Heart right ventricle (tissue), 16 donors: ENCODE measurements at regions not wholly inside any gene's neighbourhood (a gene's known extent, or its start where the extent isn't known, plus 50 kb on each side); places are given as distances from the start of the nearest gene placed in this dataset.
A peak's percentile ranks its signal among the peaks of the same experiment; 100 is the strongest.

ENCODE experiments used
- ATAC-seq, 8 donors: fragments of 200-7000 bp; cut with Tn5 transposase; one replicate each; pipeline ENCODE4 v1.9.1; 2020; ENCODE audit warnings: mild to moderate bottlenecking in 8 of 8, moderate library complexity in 8 of 8, moderate number of reproducible peaks in 1 of 8
- DNase-seq, 2 donors: peaks; one replicate each; pipeline ENCODE4 v3.0.0-alpha.2; 2020
- H3K27ac ChIP-seq, 10 donors: fragments of 200-600 bp; sonication (generic) in 2 of 10; one replicate each; pipeline versions ENCODE4 v1.5.0 to v1.8.0; 2020 to 2022; ENCODE audit warnings: mild to moderate bottlenecking in 3 of 10
- H3K27me3 ChIP-seq, 7 donors: fragments of 200-600 bp; one replicate each; pipeline ENCODE4 v1.8.0; 2021 to 2022; ENCODE audit warnings: mild to moderate bottlenecking in 2 of 7
- H3K36me3 ChIP-seq, 9 donors: fragments of 200-600 bp; sonication (generic) in 1 of 9; one replicate each; pipeline versions ENCODE4 v1.5.0 to v1.8.0; 2020 to 2022; ENCODE audit warnings: mild to moderate bottlenecking in 2 of 9
- H3K4me1 ChIP-seq, 9 donors: fragments of 200-600 bp; sonication (generic) in 1 of 9; one replicate each; pipeline versions ENCODE4 v1.5.0 to v1.8.0; 2020 to 2022; ENCODE audit warnings: mild to moderate bottlenecking in 4 of 9
- H3K4me3 ChIP-seq, 10 donors: fragments of 200-600 bp; sonication (generic) in 2 of 10; one replicate each; pipeline versions ENCODE4 v1.5.0 to v1.8.0; 2020 to 2022; ENCODE audit warnings: mild to moderate bottlenecking in 7 of 10, moderate library complexity in 2 of 10
- H3K9me3 ChIP-seq, 11 donors: fragments of 200-600 bp in 10 of 11; sonication (generic) in 2 of 11; one replicate each; pipeline versions ENCODE4 v1.5.0 to v1.8.0; 2013 to 2022; ENCODE audit warnings: mild to moderate bottlenecking in 2 of 11, control low read depth in 1 of 11, moderate library complexity in 1 of 11
- CTCF ChIP-seq, 9 donors: fragments of 200-600 bp; sonication (generic) in 2 of 9; IDR thresholded peaks; one replicate each; pipeline versions ENCODE4 v1.5.0 to v1.8.0; 2021 to 2022; ENCODE audit warnings: antibody characterized with exemption in 9 of 9, mild to moderate bottlenecking in 5 of 9, moderate library complexity in 1 of 9
- WGBS, 2 donors: extraction: QIAGEN DNeasy Blood & Tissue Kit; methylation state at CpG; one replicate each; pipeline ENCODE4 v1.1.7; 2013; ENCODE audit warnings: inconsistent platforms in 1 of 2; 5-methylcytosine and 5-hydroxymethylcytosine counted together
- intact Hi-C, 10 donors: fragments of 100-400 bp; cut with DNase I; formaldehyde crosslinking; loops; one replicate each; pipeline versions ENCODE4 v1.11.1 to v1.14.2; 2022
- donor health status: Arrhythmogenic right ventricular cardiomyopathy.
- donor health status: ischemic (EF 13 %, LVEDD 7.1; RV severe dilation, severe dysfunction).
- donor health status: healthy with polysubstance abuse.
- donor health status: DM: no; HTN: yes; CAD: no.
- donor health status: DM: no; HTN: no; CAD: no.
- donor health status: ischemic (EF 25% LVEDD 6.9; RV normal size, moderate dysfunction).
- donor health status: ischemic (EF 25% LVEDD 5.7; RV mildly dilated, moderate dysfunction).
- donor health status: healthy.
- donor health status: DM: yes; HTN: yes; CAD: no.
- donor health status: Ischemic cardiomyopathy.
- donor health status: ischemic (EF 35%, LVEDD 5.7; RV mildly dilated, moderate dysfunction).
- donor health status: nonischemic (EF 11% LVEDD 7.7; RV severe dilation, severe dysfunction).
- donor health status: DM: yes; HTN: yes; CAD: no.
- donor health status: PGD.
- donor health status: ischemic (EF 29% LVEDD 5.4; RV normal size, mild dysfunction).
- donor health status: nonischemic (EF 23%, LVEDD 6.1; RV moderate dilation, normal function).

- peaks cover 0 to 27% (median 8%) of the 10 kb centered on the region in 11 donors for H3K9me3 ChIP-seq
- H3K27ac ChIP-seq: no peak overlapping the region
- ATAC-seq (no peak), DNase-seq (no peak)
- WGBS, 2 donors: 98% methylated on average over 2 of the region's 2 CpGs
- no peak for TF ChIP-seq CTCF (IDR thresholded peaks at IDR 0.05)
- H3K27me3 ChIP-seq: no peaks in the 10 kb centered on the region
- intact Hi-C loops: no loop called here
- H3K36me3 ChIP-seq: no peaks in the 10 kb centered on the region
- no peak overlapping the region for H3K4me3 ChIP-seq
- peaks cover 0 to 5% (median 0%) of the 10 kb centered on the region in 9 donors for H3K4me1 ChIP-seq
Measured at GRCh38 chr6:140020207-140020791, 645.9 kb upstream of the CITED2 start.

GRCh38 chr6:140018588-140018987 is 644.1 kb upstream of the CITED2 start:
- ATAC-seq (no peak), DNase-seq (no peak)
- 51 to 59% methylated on average over 1 of the region's 1 CpG for WGBS, 2 donors
- Histone ChIP-seq H3K9me3 (peaks cover 0 to 27% (median 8%) of the 10 kb centered on the region in 11 donors), H3K36me3 (no peaks in the 10 kb centered on the region), H3K27ac (no peak overlapping the region), H3K27me3 (no peaks in the 10 kb centered on the region), H3K4me1 (peaks cover 0 to 5% (median 0%) of the 10 kb centered on the region in 9 donors), H3K4me3 (no peak overlapping the region)
- intact Hi-C loops: no loop called here
- no peak for TF ChIP-seq CTCF (IDR thresholded peaks at IDR 0.05)

GRCh38 chr6:140017470-140017869 is 643.0 kb upstream of the CITED2 start:
- Histone ChIP-seq H3K36me3 (no peaks in the 10 kb centered on the region), H3K27me3 (no peaks in the 10 kb centered on the region), H3K4me1 (peaks cover 0 to 5% (median 0%) of the 10 kb centered on the region in 9 donors), H3K9me3 (peaks cover 0 to 27% (median 8%) of the 10 kb centered on the region in 11 donors), H3K4me3 (no peak overlapping the region), H3K27ac (no peak overlapping the region)
- TF ChIP-seq CTCF (IDR thresholded peaks at IDR 0.05): no peak
- DNase-seq (no peak), ATAC-seq (no peak)
- WGBS, 2 donors: 91 to 94% methylated on average over 1 of the region's 1 CpG
- intact Hi-C loops: no loop called here

GRCh38 chr6:140012150-140012549 is 637.7 kb upstream of the CITED2 start:
- no peak overlapping the region for H3K4me3 ChIP-seq

More at GRCh38 chr6:140012150-140012549, 637.7 kb upstream of the CITED2 start:
- Histone ChIP-seq H3K4me1 (peaks cover 0 to 18% (median 9%) of the 10 kb centered on the region in 9 donors), H3K36me3 (no peaks in the 10 kb centered on the region), H3K27ac (peak overlapping the region in 9 of 10 donors; percentile 38 to 75 (median 60)), H3K27me3 (no peaks in the 10 kb centered on the region), H3K9me3 (peaks cover 0 to 5% (median 0%) of the 10 kb centered on the region in 11 donors)
- intact Hi-C loops: loop anchor here in 1 of 10 donors (2.0 kb wide), 1 partner anchor 31 kb away; no protein-coding TSS in a partner anchor
- DNase-seq: no peak
- WGBS, 2 donors: 29 to 42% methylated on average over 1 of the region's 1 CpG
- ATAC-seq: peak in 7 of 8 donors; percentile 29 to 87 (median 68)
- TF ChIP-seq CTCF (IDR thresholded peaks at IDR 0.05): no peak
